ENCODE measurements at regions not wholly inside any gene's neighbourhood (a gene's known extent, or its start where the extent isn't known, plus 50 kb on each side); places are given as distances from the start of the nearest gene placed in this dataset.

- no peak for DNase-seq (ENCODE audit: low read depth in 2 of 2)
These were observed 1230.3 kb upstream of the CITED2 start for GRCh38 chr6:140604786-140605185.

GRCh38 chr6:140602431-140603248, 1228.2 kb upstream of the CITED2 start:
- no peak for DNase-seq (ENCODE audit: low read depth in 2 of 2)

GRCh38 chr6:140601021-140601808, 1226.8 kb upstream of the CITED2 start:
- no peak for DNase-seq (ENCODE audit: low read depth in 2 of 2)

GRCh38 chr6:140599916-140600315, 1225.5 kb upstream of the CITED2 start:
- DNase-seq (ENCODE audit: low read depth in 2 of 2): no peak

GRCh38 chr6:140597181-140597580, 1222.7 kb upstream of the CITED2 start:
- no peak for DNase-seq (ENCODE audit: low read depth in 2 of 2)

- no peak for DNase-seq (ENCODE audit: low read depth in 2 of 2)
These were observed 1220.3 kb upstream of the CITED2 start for GRCh38 chr6:140594806-140595128.

- no peak for DNase-seq (ENCODE audit: low read depth in 2 of 2)
These were observed 1218.4 kb upstream of the CITED2 start for GRCh38 chr6:140592877-140593276.

- DNase-seq (ENCODE audit: low read depth in 2 of 2): no peak
These were observed 1216.2 kb upstream of the CITED2 start for GRCh38 chr6:140590641-140591040.

GRCh38 chr6:140586426-140587061, 1212.1 kb upstream of the CITED2 start:
- no peak for DNase-seq (ENCODE audit: low read depth in 2 of 2)

- no peak for DNase-seq (ENCODE audit: low read depth in 2 of 2)
These were observed 1207.2 kb upstream of the CITED2 start for GRCh38 chr6:140581601-140582000.

- no peak for DNase-seq (ENCODE audit: low read depth in 2 of 2)
These were observed 1205.5 kb upstream of the CITED2 start for GRCh38 chr6:140579918-140580317.

- no peak for DNase-seq (ENCODE audit: low read depth in 2 of 2)
These were observed 1201.6 kb upstream of the CITED2 start for GRCh38 chr6:140576004-140576555.

GRCh38 chr6:140572867-140573266, 1198.4 kb upstream of the CITED2 start:
- DNase-seq (ENCODE audit: low read depth in 2 of 2): no peak

GRCh38 chr6:140572129-140572528, 1197.7 kb upstream of the CITED2 start:
- peak; percentile 86 to 97 for DNase-seq (ENCODE audit: low read depth in 2 of 2)

GRCh38 chr6:140571145-140571544, 1196.7 kb upstream of the CITED2 start:
- DNase-seq (ENCODE audit: low read depth in 2 of 2): no peak

GRCh38 chr6:140567466-140567865, 1193.0 kb upstream of the CITED2 start:
- peak; percentile 12 to 33 for DNase-seq (ENCODE audit: low read depth in 2 of 2)

GRCh38 chr6:140566781-140567277, 1192.4 kb upstream of the CITED2 start:
- peak; percentile 80 to 84 for DNase-seq (ENCODE audit: low read depth in 2 of 2)

GRCh38 chr6:140563728-140564127, 1189.3 kb upstream of the CITED2 start:
- no peak for DNase-seq (ENCODE audit: low read depth in 2 of 2)

GRCh38 chr6:140561701-140562100, 1187.3 kb upstream of the CITED2 start:
- DNase-seq (ENCODE audit: low read depth in 2 of 2): no peak

GRCh38 chr6:140560671-140561070, 1186.2 kb upstream of the CITED2 start:
- DNase-seq (ENCODE audit: low read depth in 2 of 2): no peak

GRCh38 chr6:140559458-140559857, 1185.0 kb upstream of the CITED2 start:
- DNase-seq (ENCODE audit: low read depth in 2 of 2): no peak

GRCh38 chr6:140554421-140554820, 1180.0 kb upstream of the CITED2 start:
- no peak for DNase-seq (ENCODE audit: low read depth in 2 of 2)

Data from lung microvascular endothelial cell (primary cell).